RPMI7951 (cell line): ENCODE measurements at regions not wholly inside any gene's neighbourhood (a gene's known extent, or its start where the extent isn't known, plus 50 kb on each side); places are given as distances from the start of the nearest gene placed in this dataset.
"Not testable (repeated sequence)": the region's sequence is repeated elsewhere in the genome, so short reads cannot be mapped to it uniquely, and the experiment has no call there.

Experiments used
- DNase-seq: peaks from one replicate; pipeline ENCODE4 v3.0.0-alpha.2; 2012; ENCODE audit warnings: low read depth

DNA sequence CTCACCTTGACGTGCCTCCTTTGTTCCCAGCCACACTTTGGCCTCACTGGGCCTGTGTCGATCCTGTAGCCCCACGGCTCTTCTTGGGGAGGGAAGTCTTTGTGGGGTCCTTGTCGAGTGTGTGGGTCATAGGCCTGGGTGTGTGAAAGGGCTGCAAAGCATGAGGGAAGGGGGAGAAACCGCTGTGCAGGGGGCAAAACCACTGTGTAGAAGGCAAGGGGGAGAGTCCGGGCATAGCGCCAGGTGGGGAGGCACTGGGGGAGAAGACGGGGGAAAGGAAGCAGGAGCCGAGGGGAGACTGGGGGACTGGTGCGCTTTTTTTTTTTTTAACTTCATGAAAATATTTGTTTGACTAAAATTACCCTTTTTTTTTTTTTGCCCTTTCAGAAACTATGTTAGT lies 65.1 kb upstream of the RASD2 start:
- DNase-seq = no peak

- DNase-seq = no peak
Observed at GRCh38 chr22:35476341-35476740, 64.3 kb upstream of the RASD2 start.

- peak; percentile 88 for DNase-seq
Observed at GRCh38 chr22:35477911-35478582, 62.6 kb upstream of the RASD2 start.

- no peak for DNase-seq
Observed at GRCh38 chr22:35478633-35479107, 62.0 kb upstream of the RASD2 start.

DNA sequence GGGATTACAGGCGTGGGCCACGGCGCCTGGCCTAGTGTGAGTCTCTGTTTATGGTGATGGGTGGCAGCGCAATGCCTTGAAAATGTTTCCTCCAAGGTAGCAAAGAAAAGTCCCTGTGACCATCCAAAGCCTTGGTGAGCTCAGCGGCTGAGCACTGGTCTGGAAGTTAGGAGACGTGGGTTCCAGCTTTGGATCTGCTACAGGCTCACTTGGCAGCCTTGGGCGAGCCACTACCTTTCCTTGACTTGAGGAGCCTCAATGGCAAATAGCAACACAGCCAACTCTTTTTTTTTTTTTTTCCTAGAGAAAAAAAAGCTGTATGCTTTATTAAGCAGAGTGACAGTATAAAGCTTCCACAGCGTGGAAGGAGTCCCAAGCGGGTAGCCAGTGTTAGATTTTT lies 61.3 kb upstream of the RASD2 start:
- no peak for DNase-seq

GRCh38 chr22:35479985-35480550 lies 60.6 kb upstream of the RASD2 start:
- DNase-seq = peak; percentile 45

GRCh38 chr22:35480627-35481550 lies 59.7 kb upstream of the RASD2 start:
- no peak for DNase-seq

GRCh38 chr22:35482311-35482710 lies 58.3 kb upstream of the RASD2 start:
- no peak for DNase-seq

GRCh38 chr22:35482974-35483373 lies 57.7 kb upstream of the RASD2 start:
- no peak for DNase-seq

DNA sequence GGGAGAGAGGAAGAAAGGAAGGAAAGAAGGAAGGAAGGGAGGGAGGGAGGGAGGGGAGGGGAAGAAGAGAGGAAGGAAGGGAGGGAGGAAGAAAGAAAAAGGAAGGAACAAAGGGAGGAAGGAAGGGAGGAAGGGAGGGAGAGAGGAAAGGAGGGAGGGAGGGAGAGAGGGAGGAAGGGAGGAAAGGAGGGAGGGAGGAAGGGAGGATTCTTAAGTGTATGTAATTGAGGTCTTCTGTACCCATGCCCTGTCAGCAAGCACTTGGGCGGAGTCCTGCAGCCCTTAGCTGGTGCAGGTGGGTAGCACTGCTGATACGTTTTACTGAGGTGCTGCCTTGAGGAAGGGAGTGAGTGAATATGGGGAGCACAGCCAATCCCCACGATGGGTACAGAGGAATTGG lies 56.9 kb upstream of the RASD2 start:
- no peak for DNase-seq

DNA sequence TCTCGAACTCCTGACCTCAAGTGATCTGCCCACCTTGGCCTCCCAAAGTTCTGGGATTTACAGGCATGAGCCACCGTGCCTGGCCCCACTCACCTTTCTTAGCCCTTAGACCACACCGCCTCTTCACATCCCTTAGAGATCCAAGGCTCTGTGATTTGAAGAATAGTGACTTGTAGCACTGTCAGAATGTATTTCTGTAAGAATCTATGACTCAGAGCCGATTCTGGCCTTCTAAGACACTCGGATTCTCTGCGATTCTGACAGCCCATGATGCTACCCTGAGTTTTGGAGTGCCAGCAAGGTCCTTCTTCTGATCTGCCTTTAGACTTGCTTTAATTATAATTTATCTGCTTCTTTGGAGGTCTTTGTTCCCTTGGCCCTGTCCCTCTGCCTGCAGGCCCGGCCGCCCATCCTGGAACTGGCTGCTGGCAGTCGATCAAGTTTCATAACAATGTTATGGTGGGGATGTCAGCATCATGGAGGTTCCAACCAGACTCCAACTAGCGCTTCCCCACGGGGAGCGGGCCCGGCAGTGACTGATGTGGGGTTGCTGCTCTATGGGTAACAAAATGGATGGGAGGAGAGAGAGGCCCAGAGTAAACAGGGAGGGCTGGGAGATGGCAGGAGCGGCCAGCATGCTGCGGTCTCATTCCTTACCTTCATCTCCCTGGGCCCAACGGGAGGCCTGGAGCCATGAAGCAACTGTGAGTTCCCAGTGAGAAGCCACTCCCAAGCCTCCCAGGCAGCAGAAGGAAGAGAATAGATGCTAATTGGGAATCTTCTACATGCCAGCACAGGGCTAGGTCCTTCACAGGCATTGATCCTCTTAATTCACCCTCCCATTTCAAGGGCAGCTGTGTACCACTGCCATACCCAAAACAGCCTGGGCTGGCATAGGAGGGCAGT lies 55.7 kb upstream of the RASD2 start:
- no peak for DNase-seq

GRCh38 chr22:35486116-35486631 lies 54.5 kb upstream of the RASD2 start:
- DNase-seq = no peak

DNA sequence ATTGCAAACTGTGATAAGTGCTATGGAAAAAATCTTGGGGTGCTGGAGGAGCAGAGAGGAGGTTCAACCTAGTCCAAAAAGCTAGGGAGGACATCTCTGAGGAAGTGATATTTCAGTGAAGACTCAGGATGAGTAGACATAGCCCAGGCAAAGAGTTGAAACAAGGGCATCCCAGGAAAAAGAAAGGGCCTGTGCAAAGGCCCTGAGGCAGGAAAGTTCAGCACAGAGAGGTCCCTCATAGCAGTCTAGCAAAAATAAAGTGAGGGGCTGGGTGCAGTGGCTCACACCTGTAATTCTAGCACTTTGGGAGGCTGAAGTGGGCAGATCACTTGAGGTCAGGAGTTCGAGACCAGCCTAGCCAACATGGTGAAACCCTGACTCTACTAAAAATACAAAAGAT lies 53.0 kb upstream of the RASD2 start:
- not testable (repeated sequence) for DNase-seq

DNA sequence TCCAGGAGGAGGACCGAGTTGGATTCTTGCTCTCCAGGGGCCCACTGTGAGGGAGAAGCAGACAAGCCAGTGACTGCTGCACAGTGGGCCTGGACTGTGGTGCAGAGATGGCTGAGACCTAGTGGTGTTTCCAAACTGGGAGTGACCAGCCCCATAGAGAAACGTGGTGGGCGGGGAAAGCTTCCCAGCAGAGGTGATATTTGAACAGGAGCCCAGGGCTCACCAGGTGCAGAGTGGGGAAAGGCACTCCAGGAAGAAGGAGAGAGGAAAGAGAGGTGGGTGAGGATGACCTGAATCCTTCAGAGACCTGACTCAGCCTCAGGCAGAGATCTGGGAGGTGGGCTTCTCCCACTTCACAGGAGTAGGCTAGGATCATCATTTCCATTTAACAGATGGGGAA lies 52.1 kb upstream of the RASD2 start:
- no peak for DNase-seq

DNA sequence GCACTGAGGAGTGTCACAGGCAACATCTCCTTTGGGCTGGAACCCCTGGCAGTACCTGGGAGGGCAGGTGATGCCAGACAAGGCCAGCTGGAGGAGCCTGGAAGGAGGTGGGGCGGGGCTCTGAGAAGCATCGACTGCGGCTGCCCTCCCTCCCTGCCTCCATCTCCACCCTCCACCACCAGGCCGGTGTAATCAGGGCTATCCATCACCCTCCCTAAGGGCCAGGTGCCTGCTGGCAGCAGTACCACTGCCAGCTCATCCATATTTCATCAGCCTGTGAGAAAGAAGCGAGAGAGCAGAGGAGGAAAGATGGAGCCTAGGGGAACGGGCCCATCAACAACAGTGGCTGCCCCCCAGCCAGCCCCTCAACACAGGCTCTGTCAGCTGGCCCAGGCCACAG lies 51.4 kb upstream of the RASD2 start:
- DNase-seq = no peak
